ENCODE measurements at regions not wholly inside any gene's neighbourhood (a gene's known extent, or its start where the extent isn't known, plus 50 kb on each side); places are given as distances from the start of the nearest gene placed in this dataset.

- no peaks in the 10 kb centered on the region for H4K20me1 ChIP-seq (ENCODE audit: control insufficient read depth, insufficient read depth, low read length, poor library complexity, severe bottlenecking)
- 98% methylated on average over 5 of the region's 6 CpGs for WGBS (ENCODE audit: insufficient coverage)
Measured at GRCh38 chr1:184141361-184141880, 89.9 kb downstream of the TSEN15 start.

GRCh38 chr1:184143449-184143848 is 91.9 kb downstream of the TSEN15 start:
- Histone ChIP-seq H3K9ac (ENCODE audit: low read length) (no peak overlapping the region), H3K9me3 (ENCODE audit: control extremely low read depth in 1 of 3, control insufficient read depth in 2 of 3, insufficient read depth in 1 of 3, low read length in 2 of 3) (no peaks in the 10 kb centered on the region), H3K27ac (ENCODE audit: low read length in 2 of 2) (no peak overlapping the region), H3K4me1 (ENCODE audit: control insufficient read depth in 2 of 2, insufficient read depth in 2 of 2, low read length in 2 of 2) (no peaks in the 10 kb centered on the region), H3K4me2 (replicated peaks; ENCODE audit: low read depth, low read length, poor library complexity, severe bottlenecking) (no peak overlapping the region), H3K4me3 (ENCODE audit: control extremely low read depth in 1 of 5, extremely low read depth in 1 of 5, insufficient read depth in 1 of 5, low read depth in 2 of 5, low read length in 4 of 5) (no peak overlapping the region), H4K20me1 (ENCODE audit: control insufficient read depth, insufficient read depth, low read length, poor library complexity, severe bottlenecking) (no peaks in the 10 kb centered on the region), H3K79me2 (ENCODE audit: control insufficient read depth, insufficient read depth, low read length) (no peaks in the 10 kb centered on the region), H3K36me3 (replicated peaks in 1 of 2; ENCODE audit: control extremely low read depth in 1 of 2, control insufficient read depth in 1 of 2, extremely low read depth in 1 of 2, insufficient read depth in 2 of 2, low read length in 1 of 2) (no peaks in the 10 kb centered on the region), H2AFZ (ENCODE audit: insufficient read depth, low read depth, low read length, poor library complexity, severe bottlenecking) (no peak overlapping the region), H3K27me3 (replicated peaks in 1 of 4; ENCODE audit: control extremely low read depth in 1 of 4, control insufficient read depth in 3 of 4, insufficient read depth in 4 of 4, low read length in 3 of 4) (peaks cover 0 to 4% (median 0%) of the 10 kb centered on the region in 4 experiments)
- Mint-ChIP-seq H3K4me1 (no peaks in the 10 kb centered on the region), H3K4me3 (no peak overlapping the region), H3K27ac (no peak overlapping the region), H3K27me3 (peaks cover 25% of the 10 kb centered on the region), H3K9me3 (ENCODE audit: insufficient read depth) (no peaks in the 10 kb centered on the region)
- no peak for DNase-seq
- no peak for ATAC-seq (ENCODE audit: low read depth)
- no peak for TF ChIP-seq CTCF (IDR thresholded peaks at IDR 0.05)
- TF ChIP-seq EZH2 (IDR thresholded peaks at IDR 0.05; ENCODE audit: borderline replicate concordance, insufficient read depth, low read depth, low read length, poor library complexity, severe bottlenecking) = no peak
- intact Hi-C loops (cut with micrococcal nuclease) = no loop called here
- CTCF ChIA-PET = no interaction called here
- WGBS (ENCODE audit: insufficient coverage) = 45% methylated on average over 4 of the region's 5 CpGs
- POLR2A ChIA-PET = no interaction called here

More at GRCh38 chr1:184141361-184141880, 89.9 kb downstream of the TSEN15 start:
- H3K4me1 ChIP-seq (ENCODE audit: control insufficient read depth in 2 of 2, insufficient read depth in 2 of 2, low read length in 2 of 2) = no peaks in the 10 kb centered on the region
- H3K27ac ChIP-seq (ENCODE audit: low read length in 2 of 2) = no peak overlapping the region
- Mint-ChIP-seq H3K4me1 (no peaks in the 10 kb centered on the region), H3K27ac (no peak overlapping the region), H3K27me3 (peaks cover 15% of the 10 kb centered on the region), H3K9me3 (ENCODE audit: insufficient read depth) (no peaks in the 10 kb centered on the region), H3K4me3 (no peak overlapping the region)
- no peaks in the 10 kb centered on the region for H3K36me3 ChIP-seq (replicated peaks in 1 of 2; ENCODE audit: control extremely low read depth in 1 of 2, control insufficient read depth in 1 of 2, extremely low read depth in 1 of 2, insufficient read depth in 2 of 2, low read length in 1 of 2)
- POLR2A ChIA-PET = no interaction called here
- H3K27me3 ChIP-seq (replicated peaks in 1 of 4; ENCODE audit: control extremely low read depth in 1 of 4, control insufficient read depth in 3 of 4, insufficient read depth in 4 of 4, low read length in 3 of 4) = peaks cover 0 to 4% (median 0%) of the 10 kb centered on the region in 4 experiments
- H3K4me2 ChIP-seq (replicated peaks; ENCODE audit: low read depth, low read length, poor library complexity, severe bottlenecking) = no peak overlapping the region
- no peak for DNase-seq
- peaks cover 0 to under 1% (median 0%) of the 10 kb centered on the region in 3 donors for H3K9me3 ChIP-seq (ENCODE audit: control extremely low read depth in 1 of 3, control insufficient read depth in 2 of 3, insufficient read depth in 1 of 3, low read length in 2 of 3)
- intact Hi-C loops (cut with micrococcal nuclease) = no loop called here
- H3K9ac ChIP-seq (ENCODE audit: low read length) = no peak overlapping the region
- ATAC-seq (ENCODE audit: low read depth) = no peak
- no peak overlapping the region for H3K4me3 ChIP-seq (ENCODE audit: control extremely low read depth in 1 of 5, extremely low read depth in 1 of 5, insufficient read depth in 1 of 5, low read depth in 2 of 5, low read length in 4 of 5)
- CTCF ChIA-PET = no interaction called here
- H3K79me2 ChIP-seq (ENCODE audit: control insufficient read depth, insufficient read depth, low read length) = no peaks in the 10 kb centered on the region
- TF ChIP-seq EZH2 (IDR thresholded peaks at IDR 0.05; ENCODE audit: borderline replicate concordance, insufficient read depth, low read depth, low read length, poor library complexity, severe bottlenecking) (no peak), CTCF (IDR thresholded peaks at IDR 0.05) (no peak)
- H2AFZ ChIP-seq (ENCODE audit: insufficient read depth, low read depth, low read length, poor library complexity, severe bottlenecking) = no peak overlapping the region
